HG03378 (cell line): ENCODE measurements at regions not wholly inside any gene's neighbourhood (a gene's known extent, or its start where the extent isn't known, plus 50 kb on each side); places are given as distances from the start of the nearest gene placed in this dataset.

ENCODE experiments used
- ATAC-seq: cut with Tn5 transposase; IDR thresholded peaks from one replicate; pipeline ENCODE4 v1.9.1; 2021; ENCODE audit warnings: mild to moderate bottlenecking, moderate library complexity; ENCODE audit not compliant: unreplicated experiment

- ATAC-seq = no peak
These were observed 1110.2 kb downstream of the GALC start for GRCh38 chr14:86882818-86883217.

GRCh38 chr14:86865934-86866333, 1127.0 kb downstream of the GALC start:
- ATAC-seq = no peak

GRCh38 chr14:86858591-86858990, 1134.4 kb downstream of the GALC start:
- ATAC-seq = no peak

- no peak for ATAC-seq
These were observed 1135.0 kb downstream of the GALC start for GRCh38 chr14:86858031-86858430.

- no peak for ATAC-seq
These were observed 1140.5 kb downstream of the GALC start for GRCh38 chr14:86852530-86852929.

GRCh38 chr14:86847140-86847539, 1145.8 kb downstream of the GALC start:
- ATAC-seq = no peak

GRCh38 chr14:86838363-86838762, 1154.6 kb downstream of the GALC start:
- ATAC-seq = no peak

- no peak for ATAC-seq
These were observed 1166.3 kb downstream of the GALC start for GRCh38 chr14:86826661-86827060.

GRCh38 chr14:86824167-86824566, 1168.8 kb downstream of the GALC start:
- ATAC-seq = no peak

GRCh38 chr14:86823581-86823980, 1169.4 kb downstream of the GALC start:
- no peak for ATAC-seq

GRCh38 chr14:86815341-86815740, 1177.6 kb downstream of the GALC start:
- ATAC-seq = no peak

- ATAC-seq = no peak
These were observed 1190.3 kb downstream of the GALC start for GRCh38 chr14:86802726-86803125.

- no peak for ATAC-seq
These were observed 1193.7 kb downstream of the GALC start for GRCh38 chr14:86799244-86799647.

GRCh38 chr14:86798330-86798729, 1194.7 kb downstream of the GALC start:
- ATAC-seq = no peak

- ATAC-seq = no peak
These were observed 1196.0 kb downstream of the GALC start for GRCh38 chr14:86797075-86797351.

- ATAC-seq = no peak
These were observed 1196.5 kb downstream of the GALC start for GRCh38 chr14:86796221-86797074.

- ATAC-seq = no peak
These were observed 1198.3 kb downstream of the GALC start for GRCh38 chr14:86794689-86795088.

GRCh38 chr14:86790408-86791364, 1202.3 kb downstream of the GALC start:
- ATAC-seq = no peak

- ATAC-seq = no peak
These were observed 1204.8 kb downstream of the GALC start for GRCh38 chr14:86788224-86788623.

GRCh38 chr14:86787717-86788116, 1205.3 kb downstream of the GALC start:
- ATAC-seq = no peak

- no peak for ATAC-seq
These were observed 1210.8 kb downstream of the GALC start for GRCh38 chr14:86782092-86782580.
